BE2C (cell line): ENCODE measurements at regions not wholly inside any gene's neighbourhood (a gene's known extent, or its start where the extent isn't known, plus 50 kb on each side); places are given as distances from the start of the nearest gene placed in this dataset.

Experiments used
- DNase-seq: peaks from one replicate; pipeline ENCODE4 v3.0.0-alpha.2; 2020
- H3K27me3 ChIP-seq: fragments of 250-450 bp; sonication (Bioruptor Pico); 2 replicates; pipeline ENCODE4 v1.5.1; 2020; ENCODE audit warnings: mild to moderate bottlenecking
- H3K36me3 ChIP-seq: fragments of 250-450 bp; sonication (Bioruptor Pico); 2 replicates; pipeline ENCODE4 v1.5.1; 2020; ENCODE audit warnings: mild to moderate bottlenecking
- H3K4me1 ChIP-seq: fragments of 250-450 bp; sonication (Bioruptor Pico); 2 replicates; pipeline ENCODE4 v1.5.1; 2020
- H3K4me3 ChIP-seq: 2 replicates; pipeline ENCODE4 v1.5.1; 2011; ENCODE audit warnings: low read depth, low read length
- H3K9me3 ChIP-seq: fragments of 250-450 bp; sonication (Bioruptor Pico); 2 replicates; pipeline ENCODE4 v1.5.1; 2020
- TF ChIP-seq, protein P1 (sequence below): IDR thresholded peaks from 2 replicates; pipeline ENCODE4 v1.5.1; 2012; ENCODE audit warnings: mild to moderate bottlenecking, low read depth, low read length

GRCh38 chr22:47548953-47549740 is 786.7 kb downstream of the TBC1D22A start:
- H3K4me1 ChIP-seq: no peaks in the 10 kb centered on the region
- no peaks in the 10 kb centered on the region for H3K27me3 ChIP-seq
- no peaks in the 10 kb centered on the region for H3K9me3 ChIP-seq
- no peak overlapping the region for H3K4me3 ChIP-seq
- no peak for DNase-seq
- TF ChIP-seq, protein P1, sequence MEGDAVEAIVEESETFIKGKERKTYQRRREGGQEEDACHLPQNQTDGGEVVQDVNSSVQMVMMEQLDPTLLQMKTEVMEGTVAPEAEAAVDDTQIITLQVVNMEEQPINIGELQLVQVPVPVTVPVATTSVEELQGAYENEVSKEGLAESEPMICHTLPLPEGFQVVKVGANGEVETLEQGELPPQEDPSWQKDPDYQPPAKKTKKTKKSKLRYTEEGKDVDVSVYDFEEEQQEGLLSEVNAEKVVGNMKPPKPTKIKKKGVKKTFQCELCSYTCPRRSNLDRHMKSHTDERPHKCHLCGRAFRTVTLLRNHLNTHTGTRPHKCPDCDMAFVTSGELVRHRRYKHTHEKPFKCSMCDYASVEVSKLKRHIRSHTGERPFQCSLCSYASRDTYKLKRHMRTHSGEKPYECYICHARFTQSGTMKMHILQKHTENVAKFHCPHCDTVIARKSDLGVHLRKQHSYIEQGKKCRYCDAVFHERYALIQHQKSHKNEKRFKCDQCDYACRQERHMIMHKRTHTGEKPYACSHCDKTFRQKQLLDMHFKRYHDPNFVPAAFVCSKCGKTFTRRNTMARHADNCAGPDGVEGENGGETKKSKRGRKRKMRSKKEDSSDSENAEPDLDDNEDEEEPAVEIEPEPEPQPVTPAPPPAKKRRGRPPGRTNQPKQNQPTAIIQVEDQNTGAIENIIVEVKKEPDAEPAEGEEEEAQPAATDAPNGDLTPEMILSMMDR: no peak
- no peaks in the 10 kb centered on the region for H3K36me3 ChIP-seq

GRCh38 chr22:47547881-47548650 is 785.6 kb downstream of the TBC1D22A start:
- Histone ChIP-seq H3K4me1 (no peaks in the 10 kb centered on the region), H3K4me3 (no peak overlapping the region), H3K27me3 (no peaks in the 10 kb centered on the region), H3K36me3 (no peaks in the 10 kb centered on the region), H3K9me3 (no peaks in the 10 kb centered on the region; the same call in 1 of the 2 replicates)
- DNase-seq: no peak
- TF ChIP-seq, protein P1: no peak

GRCh38 chr22:47547239-47547661 is 784.8 kb downstream of the TBC1D22A start:
- H3K27me3 ChIP-seq: no peaks in the 10 kb centered on the region
- DNase-seq: no peak
- no peak overlapping the region for H3K4me3 ChIP-seq
- TF ChIP-seq, protein P1: no peak
- H3K4me1 ChIP-seq: no peaks in the 10 kb centered on the region
- H3K9me3 ChIP-seq: no peaks in the 10 kb centered on the region; the same call in 1 of the 2 replicates
- no peaks in the 10 kb centered on the region for H3K36me3 ChIP-seq

DNA sequence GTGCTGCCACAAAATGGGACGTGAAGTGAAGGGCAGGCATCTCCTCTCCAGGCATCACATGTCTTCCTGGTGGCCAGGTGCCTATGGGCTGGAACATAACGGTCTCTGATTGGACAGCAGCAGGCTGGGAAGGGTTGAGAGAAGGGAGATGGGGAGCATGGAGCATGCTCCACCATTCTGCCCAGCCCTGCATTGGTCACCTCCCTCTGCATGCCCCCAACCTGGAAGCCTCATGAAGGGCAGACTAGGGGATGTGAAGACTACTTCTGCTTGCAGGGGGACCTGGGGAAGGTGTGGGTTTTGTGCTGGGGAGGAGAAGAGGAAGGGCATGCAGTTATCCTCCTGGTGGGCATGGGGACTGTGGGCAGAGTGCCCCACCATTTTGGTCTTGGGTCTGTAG is 782.2 kb downstream of the TBC1D22A start:
- no peaks in the 10 kb centered on the region for H3K4me1 ChIP-seq
- H3K36me3 ChIP-seq: no peaks in the 10 kb centered on the region
- H3K4me3 ChIP-seq: no peak overlapping the region
- TF ChIP-seq, protein P1: no peak
- H3K27me3 ChIP-seq: no peaks in the 10 kb centered on the region
- no peaks in the 10 kb centered on the region; the same call in 1 of the 2 replicates for H3K9me3 ChIP-seq
- no peak for DNase-seq

- no peaks in the 10 kb centered on the region for H3K36me3 ChIP-seq
- TF ChIP-seq, protein P1: no peak
- DNase-seq: no peak
- H3K4me1 ChIP-seq: no peaks in the 10 kb centered on the region
- no peaks in the 10 kb centered on the region; the same call in 1 of the 2 replicates for H3K9me3 ChIP-seq
- H3K4me3 ChIP-seq: no peak overlapping the region
- H3K27me3 ChIP-seq: no peaks in the 10 kb centered on the region
Measured at GRCh38 chr22:47543447-47543846, 781.0 kb downstream of the TBC1D22A start.
